Heart left ventricle (tissue), 16 donors: ENCODE measurements at regions not wholly inside any gene's neighbourhood (a gene's known extent, or its start where the extent isn't known, plus 50 kb on each side); places are given as distances from the start of the nearest gene placed in this dataset.

Source experiments
- ATAC-seq, 4 donors: fragments of 200-7000 bp; cut with Tn5 transposase; one replicate each; pipeline ENCODE4 v1.9.1; 2020 to 2022; ENCODE audit warnings: moderate library complexity in 4 of 4, mild to moderate bottlenecking in 3 of 4, moderate number of reproducible peaks in 1 of 4
- DNase-seq, 5 donors: peaks; one replicate each; pipeline ENCODE4 v3.0.0-alpha.2; 2020
- H3K27ac ChIP-seq, 12 donors: fragments of 200-600 bp; sonication (generic) in 4 of 12; one replicate each; pipeline versions ENCODE4 v1.5.0 to v1.8.0; 2016 to 2022; ENCODE audit warnings: mild to moderate bottlenecking in 2 of 12
- H3K27me3 ChIP-seq, 9 donors: fragments of 200-600 bp; sonication (generic) in 2 of 9; one replicate each; pipeline versions ENCODE4 v1.5.1 to v1.8.0; 2016 to 2022; ENCODE audit warnings: mild to moderate bottlenecking in 3 of 9
- H3K36me3 ChIP-seq, 9 donors: fragments of 200-600 bp; sonication (generic) in 2 of 9; one replicate each; pipeline versions ENCODE4 v1.5.0 to v1.8.0; 2018 to 2022; ENCODE audit warnings: mild to moderate bottlenecking in 2 of 9
- H3K4me1 ChIP-seq, 12 donors: fragments of 200-600 bp; sonication (generic) in 4 of 12; one replicate each; pipeline versions ENCODE4 v1.5.0 to v1.8.0; 2016 to 2022; ENCODE audit warnings: mild to moderate bottlenecking in 3 of 12
- H3K4me3 ChIP-seq, 12 donors: fragments of 200-600 bp; sonication (generic) in 4 of 12; one replicate each; pipeline versions ENCODE4 v1.5.0 to v1.8.0; 2017 to 2022; ENCODE audit warnings: mild to moderate bottlenecking in 9 of 12, moderate library complexity in 4 of 12
- H3K9me3 ChIP-seq, 12 donors: fragments of 200-600 bp; sonication (generic) in 4 of 12; one replicate each; pipeline versions ENCODE4 v1.5.0 to v1.8.0; 2016 to 2022; ENCODE audit warnings: mild to moderate bottlenecking in 1 of 12
- CTCF ChIP-seq, 12 donors: fragments of 200-600 bp; sonication (generic) in 4 of 12; IDR thresholded peaks; one replicate each; pipeline versions ENCODE4 v1.5.0 to v1.8.0; 2018 to 2022; ENCODE audit warnings: antibody characterized with exemption in 12 of 12, mild to moderate bottlenecking in 5 of 12
- POLR2A ChIP-seq, 2 donors: fragments of 450-650 bp; IDR thresholded peaks; one replicate each; pipeline ENCODE4 v1.6.1; 2017; ENCODE audit warnings: antibody characterized with exemption in 2 of 2, mild to moderate bottlenecking in 2 of 2, moderate library complexity in 2 of 2
- WGBS, 4 donors: extraction: QIAGEN DNeasy Blood & Tissue Kit in 2 of 4; methylation state at CpG; one replicate each; pipeline versions ENCODE4 v1.1.5 to v1.1.7; 2013 to 2018; 5-methylcytosine and 5-hydroxymethylcytosine counted together
- intact Hi-C, 10 donors: fragments of 100-400 bp; cut with DNase I; formaldehyde crosslinking; loops; one replicate each; pipeline versions ENCODE4 v1.11.1 to v1.14.2; 2022
- donor health status: ischemic (EF 13 %, LVEDD 7.1; RV severe dilation, severe dysfunction).
- donor health status: healthy with polysubstance abuse.
- donor health status: DM: no; HTN: yes; CAD: no.
- donor health status: DM: no; HTN: no; CAD: no.
- donor health status: ischemic (EF 25% LVEDD 6.9; RV normal size, moderate dysfunction).
- donor health status: ischemic (EF 25% LVEDD 5.7; RV mildly dilated, moderate dysfunction).
- donor health status: healthy.
- donor health status: DM: yes; HTN: yes; CAD: no.
- donor health status: ischemic (EF 35%, LVEDD 5.7; RV mildly dilated, moderate dysfunction).
- donor health status: nonischemic (EF 11% LVEDD 7.7; RV severe dilation, severe dysfunction).
- donor health status: DM: yes; HTN: yes; CAD: no.
- donor health status: PGD.
- donor health status: ischemic (EF 29% LVEDD 5.4; RV normal size, mild dysfunction).
- donor health status: nonischemic (EF 23%, LVEDD 6.1; RV moderate dilation, normal function).

DNA sequence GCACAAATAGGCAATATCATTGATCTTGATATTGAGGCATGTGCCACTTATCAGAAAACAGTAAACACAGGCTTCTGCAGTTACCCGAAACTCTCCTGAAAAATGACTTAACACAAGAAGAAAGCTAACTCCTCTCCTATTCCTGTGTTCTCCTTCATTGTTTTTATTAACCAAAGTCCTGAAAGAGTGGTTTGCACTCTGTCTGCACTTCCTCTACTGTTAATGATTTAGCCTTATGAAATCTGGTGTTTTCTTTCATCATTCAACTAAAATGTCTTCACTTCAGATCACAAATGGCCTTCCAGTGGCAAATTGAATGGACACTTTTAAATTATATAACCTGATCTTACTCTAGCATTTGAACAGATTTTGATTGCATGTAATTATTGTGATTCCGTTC, 630.6 kb upstream of the PHF14 start:
- intact Hi-C loops, result no loop called here
- Histone ChIP-seq H3K27ac (no peak overlapping the region), H3K9me3 (no peaks in the 10 kb centered on the region), H3K36me3 (no peaks in the 10 kb centered on the region), H3K4me1 (no peaks in the 10 kb centered on the region), H3K4me3 (no peak overlapping the region), H3K27me3 (no peaks in the 10 kb centered on the region)
- TF ChIP-seq CTCF (IDR thresholded peaks at IDR 0.05), result no peak
- TF ChIP-seq POLR2A (IDR thresholded peaks at IDR 0.05), result no peak
- 65 to 75% (median 73%) methylated on average over 2 of the region's 2 CpGs for WGBS, 4 donors
- no peak for ATAC-seq
- no peak for DNase-seq

DNA sequence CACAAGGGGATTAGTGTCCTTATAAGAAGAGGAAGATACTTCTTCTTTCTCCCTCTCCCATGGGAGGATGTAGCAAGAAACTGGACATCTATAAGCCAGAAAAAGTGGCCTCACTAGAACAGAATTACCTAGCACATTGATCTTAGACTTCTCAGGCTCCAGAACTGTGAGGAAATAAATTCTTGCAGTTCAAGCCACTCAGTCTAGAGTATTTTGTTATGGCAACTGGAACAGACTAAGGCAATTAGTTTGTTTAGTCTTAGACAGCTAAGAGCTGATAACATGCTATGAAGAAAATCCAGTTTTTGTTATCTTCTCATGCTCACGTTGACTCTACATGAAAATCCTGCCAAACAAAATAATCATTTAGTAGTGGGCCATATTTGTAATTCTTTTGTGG, 627.6 kb upstream of the PHF14 start:
- no peaks in the 10 kb centered on the region for H3K36me3 ChIP-seq
- 31 to 51% (median 45%) methylated on average over 1 of the region's 1 CpG for WGBS, 4 donors
- H3K27me3 ChIP-seq, result no peaks in the 10 kb centered on the region
- no peak for ATAC-seq
- H3K4me1 ChIP-seq, result no peaks in the 10 kb centered on the region
- H3K9me3 ChIP-seq, result no peaks in the 10 kb centered on the region
- no peak overlapping the region for H3K4me3 ChIP-seq
- intact Hi-C loops, result no loop called here
- H3K27ac ChIP-seq, result no peak overlapping the region
- DNase-seq, result no peak
- TF ChIP-seq CTCF (IDR thresholded peaks at IDR 0.05) (no peak), POLR2A (IDR thresholded peaks at IDR 0.05) (no peak)

DNA sequence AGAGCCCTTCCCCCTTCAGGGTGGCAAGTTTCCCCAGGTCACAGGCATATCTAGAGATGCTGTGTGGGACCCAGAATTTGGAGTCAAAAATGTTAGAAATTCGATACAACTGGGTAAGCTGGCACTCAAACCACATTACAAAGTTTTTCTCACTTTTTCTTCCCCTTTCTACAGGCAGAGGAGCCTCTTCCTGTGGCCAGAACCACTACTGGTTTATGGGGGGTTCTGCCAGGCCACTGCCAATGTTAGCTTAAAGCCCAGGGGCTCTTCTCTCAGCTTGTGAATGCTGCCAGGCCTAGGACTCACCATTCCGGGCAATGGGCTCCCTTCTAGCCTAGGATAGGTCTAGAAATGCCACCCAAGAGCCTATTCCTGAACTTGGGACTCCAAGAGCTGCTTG, 617.9 kb upstream of the PHF14 start:
- TF ChIP-seq CTCF (IDR thresholded peaks at IDR 0.05) (no peak), POLR2A (IDR thresholded peaks at IDR 0.05) (no peak)

GRCh38 chr7:10360050-10360449, 613.6 kb upstream of the PHF14 start:
- ATAC-seq, result no peak
- WGBS, 4 donors, result 38 to 60% (median 53%) methylated on average over 3 of the region's 3 CpGs

More for the DNA sequence above, 617.9 kb upstream of the PHF14 start:
- ATAC-seq (no peak), DNase-seq (no peak)
- no peak overlapping the region for H3K27ac ChIP-seq
- H3K9me3 ChIP-seq, result peaks cover 0 to 23% (median 4%) of the 10 kb centered on the region in 12 donors
- no peaks in the 10 kb centered on the region for H3K36me3 ChIP-seq
- no peaks in the 10 kb centered on the region for H3K27me3 ChIP-seq
- no peaks in the 10 kb centered on the region for H3K4me1 ChIP-seq
- H3K4me3 ChIP-seq, result no peak overlapping the region
- intact Hi-C loops, result no loop called here
- 47 to 59% (median 55%) methylated on average over 2 of the region's 2 CpGs for WGBS, 4 donors

More at GRCh38 chr7:10360050-10360449, 613.6 kb upstream of the PHF14 start:
- Histone ChIP-seq H3K9me3 (peaks cover 0 to 32% (median 9%) of the 10 kb centered on the region in 12 donors), H3K36me3 (no peaks in the 10 kb centered on the region), H3K27ac (no peak overlapping the region), H3K27me3 (no peaks in the 10 kb centered on the region), H3K4me3 (no peak overlapping the region), H3K4me1 (no peaks in the 10 kb centered on the region)
- no peak for DNase-seq
- intact Hi-C loops, result no loop called here
- TF ChIP-seq CTCF (IDR thresholded peaks at IDR 0.05) (no peak), POLR2A (IDR thresholded peaks at IDR 0.05) (no peak)
